Upper lobe of left lung (tissue), 6 donors: ENCODE measurements at regions not wholly inside any gene's neighbourhood (a gene's known extent, or its start where the extent isn't known, plus 50 kb on each side); places are given as distances from the start of the nearest gene placed in this dataset.

Experiments
- ATAC-seq, 2 donors: fragments of 200-7000 bp; cut with Tn5 transposase; one replicate each; pipeline ENCODE4 v1.9.1; 2022; ENCODE audit warnings: mild to moderate bottlenecking in 2 of 2, moderate library complexity in 2 of 2; ENCODE audit not compliant: low FRiP score in 2 of 2
- DNase-seq, 2 donors: peaks; one replicate each; pipeline ENCODE4 v3.0.0-alpha.2; 2019 to 2020
- H3K27ac ChIP-seq, 4 donors: fragments of 200-600 bp; sonication (generic); one replicate each; pipeline ENCODE4 v1.5.1; 2016 to 2019
- H3K27me3 ChIP-seq, 4 donors: fragments of 200-600 bp; sonication (generic); one replicate each; pipeline ENCODE4 v1.5.1; 2017 to 2019
- H3K36me3 ChIP-seq, 4 donors: fragments of 200-600 bp; sonication (generic); one replicate each; pipeline ENCODE4 v1.5.1; 2016 to 2019
- H3K4me1 ChIP-seq, 4 donors: fragments of 200-600 bp; sonication (generic); one replicate each; pipeline ENCODE4 v1.5.1; 2018 to 2019
- H3K4me3 ChIP-seq, 4 donors: fragments of 200-600 bp; sonication (generic); one replicate each; pipeline ENCODE4 v1.5.1; 2017 to 2019; ENCODE audit warnings: mild to moderate bottlenecking in 2 of 4, moderate library complexity in 1 of 4
- H3K9me3 ChIP-seq, 4 donors: fragments of 200-600 bp; sonication (generic); one replicate each; pipeline ENCODE4 v1.5.1; 2018 to 2019
- EP300 ChIP-seq, 4 donors: sonication (generic); formaldehyde crosslinking; IDR thresholded peaks; one replicate each; pipeline ENCODE4 v1.5.1; 2017; ENCODE audit warnings: antibody characterized with exemption in 4 of 4, control low read depth in 2 of 4
- POLR2A ChIP-seq, 4 donors: fragments of 450-650 bp; IDR thresholded peaks; one replicate each; pipeline ENCODE4 v1.5.1; 2016 to 2017; ENCODE audit warnings: antibody characterized with exemption in 4 of 4, mild to moderate bottlenecking in 2 of 4
- POLR2AphosphoS5 ChIP-seq, 2 donors: sonication (generic); formaldehyde crosslinking; IDR thresholded peaks; one replicate each; pipeline ENCODE4 v1.5.1; 2017; ENCODE audit warnings: antibody characterized with exemption in 2 of 2
- WGBS, 2 donors: methylation state at CpG; one replicate each; pipeline ENCODE4 v1.1.5; 2017 to 2018; 5-methylcytosine and 5-hydroxymethylcytosine counted together
- TF ChIP-seq, protein P1 (sequence below), 6 experiments: fragments of 450-650 bp in 4 of 6; fragments of 200-600 bp in 2 of 6; sonication (generic) in 2 of 6; IDR thresholded peaks; one replicate each; pipeline ENCODE4 v1.5.1; 2016 to 2019; ENCODE audit warnings: antibody characterized with exemption in 6 of 6
- donor health status: DM: no; HTN: no; CAD: no; lungs with moderate emphysema.
- donor health status: DM: no; HTN: yes; CAD: no; lungs with severe emphysema.

DNA sequence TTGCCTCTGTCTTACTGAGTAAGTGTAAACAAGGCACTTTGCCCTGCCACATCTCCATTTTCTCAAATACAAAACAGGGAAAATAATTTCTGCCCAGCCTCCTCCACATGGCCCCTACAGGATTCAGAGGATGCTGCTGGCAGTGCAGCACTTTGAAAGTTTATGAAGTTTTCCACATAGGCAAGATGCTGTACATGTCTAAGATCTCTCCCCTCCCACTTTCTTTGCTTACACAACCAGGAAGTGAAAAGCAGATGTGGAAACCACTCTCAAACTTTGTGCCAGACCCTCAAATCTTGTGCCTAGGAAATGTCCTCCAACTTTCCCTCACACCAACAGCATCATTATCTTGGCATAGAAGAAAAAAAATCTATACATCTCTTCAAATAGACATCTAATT, 257.0 kb upstream of the LDB2 start:
- no peaks in the 10 kb centered on the region for H3K27me3 ChIP-seq
- TF ChIP-seq EP300 (IDR thresholded peaks at IDR 0.05) = no peak
- TF ChIP-seq, protein P1, sequence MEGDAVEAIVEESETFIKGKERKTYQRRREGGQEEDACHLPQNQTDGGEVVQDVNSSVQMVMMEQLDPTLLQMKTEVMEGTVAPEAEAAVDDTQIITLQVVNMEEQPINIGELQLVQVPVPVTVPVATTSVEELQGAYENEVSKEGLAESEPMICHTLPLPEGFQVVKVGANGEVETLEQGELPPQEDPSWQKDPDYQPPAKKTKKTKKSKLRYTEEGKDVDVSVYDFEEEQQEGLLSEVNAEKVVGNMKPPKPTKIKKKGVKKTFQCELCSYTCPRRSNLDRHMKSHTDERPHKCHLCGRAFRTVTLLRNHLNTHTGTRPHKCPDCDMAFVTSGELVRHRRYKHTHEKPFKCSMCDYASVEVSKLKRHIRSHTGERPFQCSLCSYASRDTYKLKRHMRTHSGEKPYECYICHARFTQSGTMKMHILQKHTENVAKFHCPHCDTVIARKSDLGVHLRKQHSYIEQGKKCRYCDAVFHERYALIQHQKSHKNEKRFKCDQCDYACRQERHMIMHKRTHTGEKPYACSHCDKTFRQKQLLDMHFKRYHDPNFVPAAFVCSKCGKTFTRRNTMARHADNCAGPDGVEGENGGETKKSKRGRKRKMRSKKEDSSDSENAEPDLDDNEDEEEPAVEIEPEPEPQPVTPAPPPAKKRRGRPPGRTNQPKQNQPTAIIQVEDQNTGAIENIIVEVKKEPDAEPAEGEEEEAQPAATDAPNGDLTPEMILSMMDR (IDR thresholded peaks at IDR 0.05) = no peak
- no peak for TF ChIP-seq POLR2A (IDR thresholded peaks at IDR 0.05)
- TF ChIP-seq POLR2AphosphoS5 (IDR thresholded peaks at IDR 0.05) = no peak
- DNase-seq (no peak), ATAC-seq (no peak)
- no peak overlapping the region for H3K27ac ChIP-seq
- H3K4me1 ChIP-seq = no peaks in the 10 kb centered on the region
- H3K4me3 ChIP-seq = no peak overlapping the region
- no peaks in the 10 kb centered on the region for H3K9me3 ChIP-seq
- H3K36me3 ChIP-seq = no peaks in the 10 kb centered on the region

DNA sequence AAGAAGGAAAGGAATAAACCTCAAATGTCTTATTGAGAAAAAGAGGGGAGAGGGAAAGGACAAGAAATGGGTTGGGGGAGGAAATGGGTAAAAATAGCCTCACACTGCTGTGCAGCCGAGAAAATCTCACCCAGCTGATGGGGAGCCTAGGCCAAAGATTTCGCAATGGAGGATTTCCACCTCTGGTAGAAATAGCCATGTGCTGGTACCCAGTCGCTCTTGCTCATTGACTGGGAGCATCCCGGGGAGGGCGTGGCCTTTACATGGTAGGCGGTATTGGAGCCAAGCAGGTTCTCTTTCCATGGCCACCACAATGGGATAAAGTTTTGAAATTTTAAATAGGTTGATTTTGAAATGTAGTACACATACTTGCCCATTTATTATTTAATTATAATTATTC, 255.1 kb upstream of the LDB2 start:
- H3K27ac ChIP-seq = no peak overlapping the region
- TF ChIP-seq EP300 (IDR thresholded peaks at IDR 0.05) = no peak
- TF ChIP-seq POLR2AphosphoS5 (IDR thresholded peaks at IDR 0.05) = no peak
- no peak for TF ChIP-seq POLR2A (IDR thresholded peaks at IDR 0.05)
- TF ChIP-seq, protein P1 (IDR thresholded peaks at IDR 0.05) = no peak
- no peak overlapping the region for H3K4me3 ChIP-seq
- H3K36me3 ChIP-seq = no peaks in the 10 kb centered on the region
- no peaks in the 10 kb centered on the region for H3K27me3 ChIP-seq
- no peak for DNase-seq
- no peaks in the 10 kb centered on the region for H3K4me1 ChIP-seq
- no peaks in the 10 kb centered on the region for H3K9me3 ChIP-seq
- ATAC-seq = no peak
- 89 to 93% methylated on average over 6 of the region's 6 CpGs for WGBS, 2 donors

DNA sequence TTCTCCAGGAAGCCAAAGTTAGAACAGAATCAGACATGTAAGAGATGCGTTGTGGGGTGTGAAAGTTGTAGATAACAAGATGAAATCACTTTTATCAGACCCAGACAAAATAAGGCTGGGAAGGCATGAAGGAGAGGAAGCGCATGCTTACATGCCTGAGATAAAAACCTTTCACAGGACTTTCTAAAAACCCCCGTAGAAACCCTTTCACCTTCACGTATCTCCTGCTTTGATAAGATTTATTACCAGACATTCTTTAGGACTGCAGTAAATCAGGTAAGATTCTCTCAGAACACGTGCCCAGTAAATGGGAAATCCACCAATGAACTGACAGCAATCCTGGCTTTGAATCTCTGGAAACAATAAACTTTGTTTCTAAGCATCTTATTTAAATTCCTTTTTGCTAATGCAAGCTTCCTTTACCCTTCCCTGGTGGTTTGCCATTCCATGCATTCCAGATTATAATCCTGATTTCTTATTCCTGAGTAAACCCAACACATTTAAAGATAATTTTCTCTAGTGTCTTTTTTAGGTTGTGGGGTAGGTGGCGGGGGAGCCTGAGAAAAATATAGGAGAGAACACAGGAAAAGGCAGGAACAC, 254.6 kb upstream of the LDB2 start:
- H3K4me3 ChIP-seq = no peak overlapping the region
- no peak for DNase-seq
- H3K27ac ChIP-seq = no peak overlapping the region
- ATAC-seq = no peak
- no peaks in the 10 kb centered on the region for H3K27me3 ChIP-seq
- no peaks in the 10 kb centered on the region for H3K4me1 ChIP-seq
- H3K36me3 ChIP-seq = no peaks in the 10 kb centered on the region
- no peak for TF ChIP-seq POLR2AphosphoS5 (IDR thresholded peaks at IDR 0.05)
- TF ChIP-seq, protein P1 (IDR thresholded peaks at IDR 0.05) = no peak
- WGBS, 2 donors = 67 to 68% methylated on average over 6 of the region's 6 CpGs
- no peaks in the 10 kb centered on the region for H3K9me3 ChIP-seq

DNA sequence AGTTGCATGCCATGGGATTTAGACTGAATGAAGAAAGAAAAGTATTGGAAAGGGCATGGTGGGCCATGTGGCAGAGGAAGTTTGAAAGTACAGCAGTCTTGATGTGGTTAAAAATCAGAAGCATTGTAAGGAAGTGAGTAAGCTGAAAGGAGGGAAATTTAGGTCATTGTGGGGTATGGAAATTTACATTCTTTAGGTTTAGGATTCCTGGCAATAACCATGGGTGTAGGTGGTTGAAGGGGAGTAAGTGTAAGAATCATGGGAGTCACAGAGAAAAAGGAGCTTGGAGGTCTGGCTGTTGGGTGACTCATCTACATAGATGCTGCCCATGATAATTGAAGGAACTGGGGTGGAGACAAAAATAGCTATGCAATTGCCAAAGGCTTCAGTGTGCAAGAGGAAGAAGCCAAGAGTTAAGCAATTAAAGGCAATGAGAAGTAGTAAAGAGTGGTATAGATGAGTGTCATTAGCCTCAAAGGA, 243.8 kb upstream of the LDB2 start:
- Histone ChIP-seq H3K36me3 (no peaks in the 10 kb centered on the region), H3K27ac (no peak overlapping the region), H3K4me1 (no peaks in the 10 kb centered on the region), H3K9me3 (peaks cover 0 to 28% (median 9%) of the 10 kb centered on the region in 4 donors), H3K4me3 (no peak overlapping the region), H3K27me3 (no peaks in the 10 kb centered on the region)
- ATAC-seq (peak in 1 of 2 donors; percentile 26), DNase-seq (no peak)
- no peak for TF ChIP-seq POLR2A (IDR thresholded peaks at IDR 0.05)
- no peak for TF ChIP-seq POLR2AphosphoS5 (IDR thresholded peaks at IDR 0.05)
- TF ChIP-seq EP300 (IDR thresholded peaks at IDR 0.05) = no peak
- TF ChIP-seq, protein P1 (IDR thresholded peaks at IDR 0.05) = no peak

DNA sequence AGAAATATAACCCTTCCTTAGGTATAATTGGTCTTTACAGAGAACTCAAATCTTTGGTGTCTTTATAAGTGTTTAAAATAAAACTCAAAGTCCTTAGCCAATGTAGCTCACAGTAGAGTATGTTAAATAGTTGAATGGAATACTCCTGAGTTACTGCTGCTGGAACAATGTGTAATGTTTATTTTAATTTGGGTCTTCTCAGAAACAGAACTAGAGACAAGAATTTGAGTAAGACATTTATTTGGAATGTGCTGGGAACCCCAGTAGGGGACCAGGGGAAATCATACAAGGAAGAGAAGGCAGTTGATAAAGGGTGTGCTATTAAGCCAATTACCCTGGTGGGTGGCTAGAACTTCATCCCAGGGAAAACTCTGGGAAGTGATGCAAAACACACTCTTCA, 240.4 kb upstream of the LDB2 start:
- ATAC-seq = no peak
- TF ChIP-seq, protein P1 (IDR thresholded peaks at IDR 0.05) = no peak
- TF ChIP-seq POLR2AphosphoS5 (IDR thresholded peaks at IDR 0.05) (no peak), EP300 (IDR thresholded peaks at IDR 0.05) (no peak), POLR2A (IDR thresholded peaks at IDR 0.05) (no peak)
- Histone ChIP-seq H3K4me3 (no peak overlapping the region), H3K36me3 (no peaks in the 10 kb centered on the region), H3K27me3 (no peaks in the 10 kb centered on the region), H3K4me1 (no peaks in the 10 kb centered on the region), H3K27ac (no peak overlapping the region), H3K9me3 (peaks cover 0 to 28% (median 9%) of the 10 kb centered on the region in 4 donors)
- no peak for DNase-seq
